Brain pericyte (primary cell): ENCODE measurements at regions not wholly inside any gene's neighbourhood (a gene's known extent, or its start where the extent isn't known, plus 50 kb on each side); places are given as distances from the start of the nearest gene placed in this dataset.
"Not testable (repeated sequence)": the region's sequence is repeated elsewhere in the genome, so short reads cannot be mapped to it uniquely, and the experiment has no call there.

ENCODE experiments used
- DNase-seq: peaks from one replicate; pipeline ENCODE4 v3.0.0-alpha.2; 2012; ENCODE audit warnings: low read depth, low spot score

DNA sequence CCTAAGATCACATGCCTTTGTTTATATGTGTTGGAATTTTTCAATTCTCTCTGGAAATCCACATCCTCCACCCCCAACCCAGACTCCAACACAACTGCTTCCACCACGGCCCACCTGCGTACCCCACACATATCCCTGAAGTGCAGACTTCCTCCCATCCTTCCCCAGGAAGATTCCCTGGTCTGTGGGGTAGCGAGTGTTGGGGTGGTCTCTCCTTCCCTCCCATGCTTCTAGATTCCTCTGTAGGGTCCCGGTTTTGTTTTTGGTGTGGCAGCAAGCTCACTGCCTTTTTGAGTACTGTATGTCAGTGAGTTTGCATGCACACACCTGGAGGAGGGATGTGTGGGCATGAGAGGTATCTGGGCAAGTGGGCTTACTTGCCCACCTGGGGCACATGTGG lies 127.6 kb downstream of the MRPL14 start:
- no peak for DNase-seq

DNA sequence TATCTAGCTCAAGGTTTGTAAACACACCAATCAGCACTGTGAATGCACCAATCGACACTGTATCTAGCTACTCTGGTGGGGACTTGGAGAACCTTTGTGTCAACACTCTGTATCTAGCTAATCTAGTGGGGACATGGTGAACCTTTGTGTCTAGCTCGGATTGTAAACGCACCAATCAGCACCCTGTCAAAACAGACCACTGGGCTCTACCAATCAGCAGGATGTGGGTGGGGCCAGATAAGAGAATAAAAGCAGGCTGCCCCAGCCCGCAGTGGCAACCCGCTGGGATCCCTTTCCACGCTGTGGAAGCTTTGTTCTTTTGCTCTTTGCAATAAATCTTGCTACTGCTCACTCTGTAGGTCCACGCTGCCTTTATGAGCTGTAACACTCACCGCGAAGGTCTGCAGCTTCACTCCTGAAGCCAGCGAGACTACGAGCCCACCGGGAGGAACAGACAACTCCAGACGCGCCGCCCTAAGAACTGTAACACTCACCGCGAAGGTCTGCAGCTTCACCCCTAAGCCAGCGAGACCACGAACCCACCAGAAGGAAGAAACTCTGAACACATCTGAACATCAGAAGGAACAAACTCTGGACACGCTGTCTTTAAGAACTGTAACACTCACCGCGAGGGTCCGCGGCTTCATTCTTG lies 128.5 kb downstream of the MRPL14 start:
- not testable (repeated sequence) for DNase-seq

DNA sequence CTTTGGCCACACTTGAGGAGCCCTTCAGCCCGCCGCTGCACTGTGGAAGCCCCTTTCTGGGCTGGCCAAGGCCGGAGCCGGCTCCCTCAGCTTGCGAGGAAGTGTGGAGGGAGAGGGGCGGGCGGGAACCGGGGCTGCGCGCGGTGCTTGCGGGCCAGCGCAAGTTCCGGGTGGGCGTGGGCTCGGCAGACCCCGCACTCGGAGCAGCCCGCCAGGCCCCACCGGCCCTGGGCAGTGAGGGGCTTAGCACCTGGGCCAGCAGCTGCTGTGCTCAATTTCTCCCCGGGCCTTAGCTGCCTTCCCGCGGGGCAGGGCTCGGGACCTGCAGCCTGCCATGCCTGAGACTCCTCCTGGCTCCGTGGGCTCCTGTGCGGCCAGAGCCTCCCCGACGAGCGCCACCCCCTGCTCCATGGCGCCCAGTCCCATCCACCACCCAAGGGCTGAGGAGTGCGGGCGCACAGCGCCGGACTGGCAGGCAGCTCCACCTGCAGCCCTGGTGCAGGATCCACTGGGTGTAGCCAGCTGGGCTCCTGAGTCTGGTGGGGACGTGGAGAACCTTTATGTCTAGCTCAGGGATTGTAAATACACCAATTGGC lies 129.2 kb downstream of the MRPL14 start:
- not testable (repeated sequence) for DNase-seq

GRCh38 chr6:43997345-43997677 lies 129.9 kb downstream of the MRPL14 start:
- no peak for DNase-seq

- no peak for DNase-seq
These were observed 130.5 kb downstream of the MRPL14 start for GRCh38 chr6:43996618-43997344.

DNA sequence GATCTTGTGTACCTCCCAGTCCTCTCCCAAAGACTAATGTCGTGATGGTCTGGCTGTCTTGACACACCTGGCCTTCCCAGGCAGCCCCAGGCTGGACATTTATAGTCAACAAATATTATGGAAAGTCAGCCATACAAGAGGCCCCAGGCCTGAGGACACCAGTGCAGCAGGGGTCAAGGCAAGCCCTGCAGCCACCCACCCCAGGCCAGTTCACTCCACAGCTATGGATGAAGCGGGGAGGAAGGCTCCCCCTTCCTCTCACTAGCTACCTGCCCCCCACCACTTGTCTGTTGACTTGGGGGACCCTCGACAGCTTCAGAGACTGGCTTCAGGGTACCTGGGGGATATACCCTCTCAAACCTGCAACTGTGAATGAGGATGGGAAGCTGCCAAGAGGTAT lies 132.1 kb downstream of the MRPL14 start:
- DNase-seq: no peak

DNA sequence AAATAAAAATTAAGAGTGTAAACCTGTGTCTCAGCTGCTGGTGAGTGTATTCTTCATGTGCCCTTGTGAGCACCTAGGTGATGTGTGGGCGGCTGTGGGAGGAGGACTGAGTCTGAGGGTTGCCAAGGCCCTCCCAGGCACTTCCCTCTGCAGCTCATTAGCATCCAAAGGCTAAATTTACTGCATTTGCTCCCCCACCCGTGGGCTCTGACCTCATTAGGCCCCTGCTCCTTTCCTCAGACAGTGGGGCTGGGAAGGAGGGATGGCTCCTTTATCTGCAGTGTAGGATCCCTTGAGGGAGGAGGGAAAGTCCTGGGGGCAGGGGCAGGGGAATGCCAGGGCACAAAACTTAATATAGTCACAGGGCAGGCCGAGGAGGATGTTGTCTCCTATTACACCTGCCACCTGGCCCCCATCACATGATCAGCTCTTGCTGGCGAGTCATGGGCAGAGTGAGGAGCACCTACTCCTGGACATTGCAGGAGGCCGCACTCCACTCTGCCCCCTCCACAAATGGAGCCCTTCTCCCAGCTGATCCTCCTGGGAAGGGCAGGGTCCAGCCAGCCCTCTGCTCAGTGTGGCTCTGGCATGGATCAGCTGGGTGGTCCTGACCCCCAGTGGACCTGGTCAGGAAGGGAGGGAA lies 133.2 kb downstream of the MRPL14 start:
- no peak for DNase-seq

DNA sequence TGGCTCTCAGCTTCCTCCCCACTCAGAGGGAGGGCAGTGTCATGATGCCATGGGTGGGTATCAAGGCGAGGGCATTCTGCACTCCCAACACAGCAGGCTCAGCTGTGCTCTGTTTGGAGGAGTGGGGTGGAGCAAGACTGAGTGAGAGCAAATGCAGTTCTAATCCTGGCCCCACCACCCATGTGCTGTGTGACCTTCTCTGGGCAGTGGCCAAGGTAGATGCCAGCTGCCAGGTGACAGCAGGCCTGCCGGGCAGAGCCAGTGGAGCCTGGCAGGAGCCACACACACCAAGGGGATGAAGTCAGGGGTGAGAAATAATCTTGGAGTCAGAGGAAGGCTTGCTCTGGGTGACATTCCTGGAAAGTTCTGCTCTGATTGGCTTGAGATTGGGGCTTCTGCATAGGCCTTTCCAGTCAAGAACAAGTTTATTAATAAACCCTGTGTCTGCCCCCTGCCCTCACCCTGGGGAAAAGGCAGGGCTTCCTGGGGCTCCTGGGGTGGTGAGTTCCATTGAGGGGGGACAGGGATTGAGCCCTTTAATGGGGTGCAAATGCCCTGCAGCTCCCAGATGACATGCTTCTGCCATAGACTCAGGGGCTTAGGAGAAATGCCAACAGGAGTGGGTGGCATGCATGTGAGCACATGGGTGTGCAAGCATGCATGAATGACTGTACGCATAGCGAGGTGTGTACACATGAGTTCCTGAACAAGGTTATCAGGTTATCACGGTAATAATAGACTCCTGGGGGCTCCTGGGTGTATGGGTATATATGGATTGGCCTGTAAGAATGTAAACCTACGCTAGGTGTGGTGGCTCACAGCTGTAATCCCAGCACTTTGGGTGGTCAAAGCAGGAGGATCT lies 134.2 kb downstream of the MRPL14 start:
- DNase-seq: no peak

DNA sequence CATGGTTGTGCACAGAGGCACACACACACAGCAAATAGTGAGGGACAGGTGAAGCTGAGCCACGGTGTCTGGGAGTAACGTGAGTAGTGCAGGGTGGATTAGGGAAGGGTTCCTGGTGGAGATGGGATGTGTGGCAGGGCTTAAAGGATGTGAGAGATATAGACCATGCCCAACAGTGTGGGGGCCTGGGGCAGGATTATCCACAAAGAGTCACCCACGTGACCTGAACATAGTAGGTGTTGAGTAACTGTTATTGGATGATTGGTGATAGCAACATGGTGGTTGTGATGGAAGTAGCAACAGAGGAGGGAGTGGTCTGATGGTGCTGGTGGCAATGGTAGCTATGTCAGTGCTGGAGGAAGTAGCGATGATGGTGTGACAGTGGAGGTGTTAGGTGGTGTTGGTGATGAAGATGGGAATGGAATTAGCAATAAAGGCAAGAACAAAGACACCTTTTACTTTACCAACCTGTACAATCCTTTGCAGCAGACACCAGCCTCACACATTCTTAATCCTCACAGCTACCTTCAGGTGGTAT lies 135.1 kb downstream of the MRPL14 start:
- DNase-seq: no peak

GRCh38 chr6:43990627-43991619 lies 136.3 kb downstream of the MRPL14 start:
- peak; percentile 95 for DNase-seq

- no peak for DNase-seq
These were observed 137.0 kb downstream of the MRPL14 start for GRCh38 chr6:43990275-43990626.

DNA sequence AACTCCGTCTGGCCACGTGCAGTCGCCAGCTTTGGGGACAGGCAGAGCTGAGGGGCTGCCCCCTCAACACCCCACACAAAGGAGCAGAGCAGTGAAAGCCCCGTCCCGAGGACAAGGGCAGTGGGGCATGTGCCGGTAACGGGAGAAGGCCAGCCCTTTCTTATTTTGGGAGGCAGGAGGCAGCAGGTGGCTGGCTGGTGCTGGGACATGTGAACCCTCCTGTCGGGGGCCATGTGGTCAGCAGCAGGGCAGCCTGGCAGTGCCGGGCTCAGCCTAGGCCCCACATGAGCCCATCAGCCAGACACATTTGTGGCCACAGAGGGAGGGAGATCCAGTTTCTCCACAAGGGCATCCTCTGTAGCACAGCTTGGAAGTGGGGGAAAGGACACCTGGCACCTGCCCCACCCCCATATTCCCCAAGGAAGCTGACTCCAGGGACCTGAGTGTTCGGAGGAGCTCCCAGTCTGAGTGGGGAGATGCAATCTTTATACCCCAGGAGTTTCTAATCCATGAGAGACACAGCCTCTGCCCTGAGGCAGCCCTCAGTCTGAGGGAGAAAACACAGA lies 137.6 kb downstream of the MRPL14 start:
- no peak for DNase-seq

DNA sequence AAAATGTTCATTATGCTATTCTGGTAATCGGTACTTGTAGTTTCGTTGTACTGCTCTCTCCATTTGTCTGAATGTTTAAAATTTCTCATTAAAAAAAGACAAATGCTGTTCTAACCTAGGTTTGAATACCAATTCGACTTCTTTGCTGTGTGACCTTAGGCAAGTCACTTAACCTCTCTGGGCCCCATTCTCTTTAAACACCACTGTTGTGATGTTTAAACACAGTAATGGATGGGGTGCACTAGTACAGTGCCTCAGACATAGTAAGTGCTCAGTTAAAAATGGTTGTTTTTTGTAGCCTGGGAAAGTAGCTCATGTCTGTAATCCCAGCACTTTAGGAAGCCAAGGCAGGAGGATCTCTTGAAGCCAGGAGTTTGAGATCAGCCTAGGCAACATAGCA lies 138.5 kb downstream of the MRPL14 start:
- no peak for DNase-seq

DNA sequence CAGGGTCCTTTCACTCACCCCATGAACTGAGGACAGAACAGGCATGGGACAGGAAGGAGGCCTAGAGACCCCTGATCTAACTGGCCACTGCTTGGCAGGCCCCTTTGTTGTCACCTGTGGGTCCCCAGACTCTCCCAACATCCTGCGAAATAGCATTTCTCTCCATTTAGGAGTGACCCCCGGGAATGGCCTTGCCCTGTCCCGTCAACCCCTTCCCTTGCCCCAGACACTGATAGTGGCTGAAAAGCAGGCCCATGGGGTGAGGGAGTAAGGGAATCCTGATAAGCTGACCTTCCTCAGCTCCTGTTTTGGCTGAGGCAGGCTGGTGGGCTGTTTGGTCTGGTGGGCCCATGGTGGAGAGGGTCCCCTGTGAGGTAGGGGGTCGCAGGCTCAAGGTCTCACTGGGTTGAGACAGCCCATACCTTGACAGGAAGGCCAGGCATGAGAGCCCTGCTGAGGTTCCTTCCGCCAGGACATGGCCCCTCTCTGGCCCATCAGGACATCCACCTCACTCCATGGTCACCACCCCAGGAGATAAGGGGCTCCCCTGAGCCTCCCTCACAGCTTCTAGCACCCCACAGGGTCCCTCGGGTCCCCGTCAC lies 139.3 kb downstream of the MRPL14 start:
- DNase-seq: no peak

GRCh38 chr6:43986177-43986825 lies 141.0 kb downstream of the MRPL14 start:
- no peak for DNase-seq

DNA sequence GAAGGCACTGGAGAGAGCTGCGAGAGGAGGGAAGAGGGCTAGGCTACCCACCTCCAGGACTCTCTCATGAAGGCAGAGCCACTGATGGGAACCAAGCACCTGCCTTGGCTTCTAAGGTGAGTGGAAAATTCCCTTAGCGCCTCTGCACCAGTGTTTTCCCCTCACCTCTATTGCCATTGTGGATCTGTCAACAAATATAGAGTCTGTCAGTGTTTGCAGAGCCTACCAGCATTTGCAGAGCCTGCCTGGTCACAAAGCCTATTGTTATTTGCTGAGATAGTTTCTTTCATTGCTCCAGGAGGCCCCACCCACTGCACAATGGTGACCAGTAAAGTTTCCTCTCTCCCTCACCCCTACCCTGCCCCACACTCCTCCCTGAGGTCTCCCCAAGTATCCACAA lies 141.9 kb downstream of the MRPL14 start:
- no peak for DNase-seq

- no peak for DNase-seq
These were observed 142.6 kb downstream of the MRPL14 start for GRCh38 chr6:43984442-43985321.

GRCh38 chr6:43983632-43984031 lies 143.6 kb downstream of the MRPL14 start:
- DNase-seq: no peak
